ENCODE measurements at regions not wholly inside any gene's neighbourhood (a gene's known extent, or its start where the extent isn't known, plus 50 kb on each side); places are given as distances from the start of the nearest gene placed in this dataset.

DNA sequence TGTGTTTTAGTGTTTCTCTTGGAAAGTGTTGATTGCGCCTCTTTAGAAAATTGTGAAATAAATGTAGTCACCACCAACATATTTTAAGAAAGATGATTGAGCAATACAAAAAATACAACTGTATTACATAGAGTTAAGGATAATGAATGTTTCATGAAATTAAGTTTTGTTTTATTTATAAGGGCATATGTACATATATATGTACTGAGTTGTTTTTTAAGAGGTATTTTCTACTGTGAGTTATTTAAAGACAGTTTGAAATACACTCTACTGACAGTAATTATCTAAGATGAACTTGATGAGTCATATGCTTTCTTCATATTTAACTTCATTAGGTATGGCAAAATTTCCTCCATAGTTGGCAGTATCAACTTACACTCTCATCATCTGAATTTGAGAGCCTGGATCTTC, 411.7 kb downstream of the HS3ST3B1 start:
- no peaks in the 10 kb centered on the region for H3K36me3 Mint-ChIP-seq (ENCODE audit: unreplicated experiment)
- no peak for DNase-seq (ENCODE audit: extremely low spot score, unreplicated experiment)
- no peaks in the 10 kb centered on the region for H3K4me1 Mint-ChIP-seq (ENCODE audit: unreplicated experiment)
- H3K4me3 Mint-ChIP-seq (ENCODE audit: unreplicated experiment) = no peak overlapping the region
- TF ChIP-seq, protein P1, sequence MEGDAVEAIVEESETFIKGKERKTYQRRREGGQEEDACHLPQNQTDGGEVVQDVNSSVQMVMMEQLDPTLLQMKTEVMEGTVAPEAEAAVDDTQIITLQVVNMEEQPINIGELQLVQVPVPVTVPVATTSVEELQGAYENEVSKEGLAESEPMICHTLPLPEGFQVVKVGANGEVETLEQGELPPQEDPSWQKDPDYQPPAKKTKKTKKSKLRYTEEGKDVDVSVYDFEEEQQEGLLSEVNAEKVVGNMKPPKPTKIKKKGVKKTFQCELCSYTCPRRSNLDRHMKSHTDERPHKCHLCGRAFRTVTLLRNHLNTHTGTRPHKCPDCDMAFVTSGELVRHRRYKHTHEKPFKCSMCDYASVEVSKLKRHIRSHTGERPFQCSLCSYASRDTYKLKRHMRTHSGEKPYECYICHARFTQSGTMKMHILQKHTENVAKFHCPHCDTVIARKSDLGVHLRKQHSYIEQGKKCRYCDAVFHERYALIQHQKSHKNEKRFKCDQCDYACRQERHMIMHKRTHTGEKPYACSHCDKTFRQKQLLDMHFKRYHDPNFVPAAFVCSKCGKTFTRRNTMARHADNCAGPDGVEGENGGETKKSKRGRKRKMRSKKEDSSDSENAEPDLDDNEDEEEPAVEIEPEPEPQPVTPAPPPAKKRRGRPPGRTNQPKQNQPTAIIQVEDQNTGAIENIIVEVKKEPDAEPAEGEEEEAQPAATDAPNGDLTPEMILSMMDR (IDR thresholded peaks at IDR 0.05) = no peak
- no peak overlapping the region for H3K27ac Mint-ChIP-seq (ENCODE audit: unreplicated experiment)
- H3K27me3 Mint-ChIP-seq (ENCODE audit: unreplicated experiment) = no peaks in the 10 kb centered on the region
- H3K9me3 Mint-ChIP-seq (ENCODE audit: unreplicated experiment) = peaks cover 5% of the 10 kb centered on the region

- no peak for DNase-seq (ENCODE audit: extremely low spot score, unreplicated experiment)
- no peak overlapping the region for H3K27ac Mint-ChIP-seq (ENCODE audit: unreplicated experiment)
- H3K36me3 Mint-ChIP-seq (ENCODE audit: unreplicated experiment) = no peaks in the 10 kb centered on the region
- no peaks in the 10 kb centered on the region for H3K27me3 Mint-ChIP-seq (ENCODE audit: unreplicated experiment)
- no peak overlapping the region for H3K4me3 Mint-ChIP-seq (ENCODE audit: unreplicated experiment)
- H3K9me3 Mint-ChIP-seq (ENCODE audit: unreplicated experiment) = peaks cover 11% of the 10 kb centered on the region
- peaks cover 23% of the 10 kb centered on the region for H3K4me1 Mint-ChIP-seq (ENCODE audit: unreplicated experiment)
- TF ChIP-seq, protein P1 (IDR thresholded peaks at IDR 0.05) = no peak
Observed at GRCh38 chr17:14704121-14704520, 403.2 kb downstream of the HS3ST3B1 start.

GRCh38 chr17:14701886-14702285, 401.0 kb downstream of the HS3ST3B1 start:
- Mint-ChIP-seq H3K27ac (ENCODE audit: unreplicated experiment) (no peak overlapping the region), H3K4me1 (ENCODE audit: unreplicated experiment) (peaks cover 24% of the 10 kb centered on the region), H3K36me3 (ENCODE audit: unreplicated experiment) (no peaks in the 10 kb centered on the region), H3K27me3 (ENCODE audit: unreplicated experiment) (no peaks in the 10 kb centered on the region), H3K9me3 (ENCODE audit: unreplicated experiment) (peaks cover 6% of the 10 kb centered on the region), H3K4me3 (ENCODE audit: unreplicated experiment) (no peak overlapping the region)
- no peak for DNase-seq (ENCODE audit: extremely low spot score, unreplicated experiment)
- TF ChIP-seq, protein P1 (IDR thresholded peaks at IDR 0.05) = no peak

DNA sequence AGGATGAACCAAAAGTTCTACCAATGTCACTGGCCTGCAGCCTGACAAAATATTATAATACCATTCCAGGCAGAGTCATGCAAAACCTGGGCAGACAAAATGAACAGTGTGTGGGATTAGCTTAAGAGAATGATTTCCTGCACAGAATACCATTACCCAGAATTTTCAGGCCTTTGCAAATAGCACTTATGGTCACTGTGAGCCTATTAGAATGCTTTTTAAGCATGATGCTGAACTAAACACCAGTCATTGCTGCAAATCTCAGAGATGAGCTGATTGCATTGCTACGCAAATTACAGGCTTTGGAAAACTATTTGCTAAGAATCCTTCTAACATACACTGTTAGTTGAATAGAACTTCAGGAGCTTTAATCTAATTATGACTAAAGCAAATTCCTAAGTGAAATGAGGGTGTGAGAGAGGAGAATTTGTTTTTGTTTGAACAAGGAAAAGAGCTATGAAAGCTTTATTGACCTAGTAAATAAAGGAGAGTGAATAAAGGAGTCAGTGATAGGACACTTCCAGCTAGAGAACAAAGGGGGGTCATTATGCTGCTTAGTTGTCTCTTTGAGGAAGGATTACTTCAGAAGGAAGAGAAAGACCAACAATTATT, 398.8 kb downstream of the HS3ST3B1 start:
- DNase-seq (ENCODE audit: extremely low spot score, unreplicated experiment) = no peak
- H3K4me3 Mint-ChIP-seq (ENCODE audit: unreplicated experiment) = no peak overlapping the region
- no peak overlapping the region for H3K27ac Mint-ChIP-seq (ENCODE audit: unreplicated experiment)

DNA sequence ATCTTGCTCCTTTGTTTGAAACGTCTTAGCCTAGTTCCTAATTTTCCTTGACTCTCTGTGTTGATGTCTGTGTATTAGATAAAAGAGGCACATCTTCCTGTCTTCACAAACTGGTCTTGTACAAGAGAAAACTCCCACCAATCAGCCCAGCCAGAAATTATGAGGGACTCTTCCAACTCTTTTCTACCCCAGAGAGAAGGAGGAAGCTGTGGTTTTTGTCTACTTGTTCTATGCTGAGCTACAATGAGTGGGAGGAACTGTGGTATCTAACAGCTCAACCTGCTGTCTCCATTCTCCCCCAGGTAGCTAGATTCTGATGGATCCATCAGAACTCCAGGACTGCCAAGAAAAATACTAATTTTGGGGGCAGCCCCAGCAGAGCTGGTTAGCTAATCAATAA, 392.5 kb downstream of the HS3ST3B1 start:
- H3K4me1 Mint-ChIP-seq (ENCODE audit: unreplicated experiment) = no peaks in the 10 kb centered on the region
- peaks cover 45% of the 10 kb centered on the region for H3K9me3 Mint-ChIP-seq (ENCODE audit: unreplicated experiment)
- no peaks in the 10 kb centered on the region for H3K27me3 Mint-ChIP-seq (ENCODE audit: unreplicated experiment)
- TF ChIP-seq, protein P1 (IDR thresholded peaks at IDR 0.05) = no peak
- no peak overlapping the region for H3K27ac Mint-ChIP-seq (ENCODE audit: unreplicated experiment)
- no peak for DNase-seq (ENCODE audit: extremely low spot score, unreplicated experiment)
- H3K4me3 Mint-ChIP-seq (ENCODE audit: unreplicated experiment) = no peak overlapping the region
- peaks cover 18% of the 10 kb centered on the region for H3K36me3 Mint-ChIP-seq (ENCODE audit: unreplicated experiment)

More for the DNA sequence above, 398.8 kb downstream of the HS3ST3B1 start:
- Mint-ChIP-seq H3K27me3 (ENCODE audit: unreplicated experiment) (no peaks in the 10 kb centered on the region), H3K4me1 (ENCODE audit: unreplicated experiment) (peaks cover 24% of the 10 kb centered on the region), H3K9me3 (ENCODE audit: unreplicated experiment) (peaks cover 6% of the 10 kb centered on the region), H3K36me3 (ENCODE audit: unreplicated experiment) (no peaks in the 10 kb centered on the region)
- TF ChIP-seq, protein P1 (IDR thresholded peaks at IDR 0.05) = no peak

Measured in osteocyte (in vitro differentiated cells).